ENCODE measurements at regions not wholly inside any gene's neighbourhood (a gene's known extent, or its start where the extent isn't known, plus 50 kb on each side); places are given as distances from the start of the nearest gene placed in this dataset.

GRCh38 chr20:60453388-60454246 lies 495.4 kb downstream of the CDH26 start:
- DNase-seq = no peak

GRCh38 chr20:60454491-60454890 lies 496.3 kb downstream of the CDH26 start:
- DNase-seq = no peak

- no peak for DNase-seq
Measured at GRCh38 chr20:60455272-60455671, 497.0 kb downstream of the CDH26 start.

- no peak for DNase-seq
Measured at GRCh38 chr20:60459212-60459611, 501.0 kb downstream of the CDH26 start.

GRCh38 chr20:60461993-60462392 lies 503.8 kb downstream of the CDH26 start:
- no peak for DNase-seq

GRCh38 chr20:60463798-60464197 lies 505.6 kb downstream of the CDH26 start:
- DNase-seq = no peak

GRCh38 chr20:60465439-60465838 lies 507.2 kb downstream of the CDH26 start:
- DNase-seq = no peak

- no peak for DNase-seq
Measured at GRCh38 chr20:60465993-60466686, 507.9 kb downstream of the CDH26 start.

- DNase-seq = no peak
Measured at GRCh38 chr20:60466687-60467022, 508.4 kb downstream of the CDH26 start.

GRCh38 chr20:60467078-60467477 lies 508.9 kb downstream of the CDH26 start:
- no peak for DNase-seq

- DNase-seq = no peak
Measured at GRCh38 chr20:60467771-60468170, 509.5 kb downstream of the CDH26 start.

- DNase-seq = no peak
Measured at GRCh38 chr20:60469829-60470228, 511.6 kb downstream of the CDH26 start.

GRCh38 chr20:60470366-60470765 lies 512.1 kb downstream of the CDH26 start:
- no peak for DNase-seq

GRCh38 chr20:60473211-60473610 lies 515.0 kb downstream of the CDH26 start:
- no peak for DNase-seq

- DNase-seq = no peak
Measured at GRCh38 chr20:60474385-60474910, 516.2 kb downstream of the CDH26 start.

GRCh38 chr20:60476045-60476444 lies 517.8 kb downstream of the CDH26 start:
- no peak for DNase-seq

- no peak for DNase-seq
Measured at GRCh38 chr20:60477958-60478357, 519.7 kb downstream of the CDH26 start.

GRCh38 chr20:60478533-60478932 lies 520.3 kb downstream of the CDH26 start:
- no peak for DNase-seq

GRCh38 chr20:60480950-60481742 lies 522.9 kb downstream of the CDH26 start:
- DNase-seq = no peak

- no peak for DNase-seq
Measured at GRCh38 chr20:60481743-60482133, 523.5 kb downstream of the CDH26 start.

GRCh38 chr20:60482221-60483008 lies 524.2 kb downstream of the CDH26 start:
- no peak for DNase-seq

- DNase-seq = no peak
Measured at GRCh38 chr20:60483371-60483770, 525.1 kb downstream of the CDH26 start.

- no peak for DNase-seq
Measured at GRCh38 chr20:60484316-60484715, 526.1 kb downstream of the CDH26 start.
